Lower leg skin (tissue), 3 donors: ENCODE measurements at regions not wholly inside any gene's neighbourhood (a gene's known extent, or its start where the extent isn't known, plus 50 kb on each side); places are given as distances from the start of the nearest gene placed in this dataset.

Experiments
- CTCF ChIP-seq, 3 donors: fragments of 450-650 bp; IDR thresholded peaks; one replicate each; pipeline ENCODE4 v1.5.1; 2016; ENCODE audit warnings: antibody characterized with exemption in 3 of 3, mild to moderate bottlenecking in 3 of 3, moderate library complexity in 2 of 3
- POLR2A ChIP-seq, 2 donors: fragments of 450-650 bp; IDR thresholded peaks; one replicate each; pipeline ENCODE4 v1.6.1; 2016 to 2017; ENCODE audit warnings: antibody characterized with exemption in 2 of 2, mild to moderate bottlenecking in 1 of 2, moderate library complexity in 1 of 2

GRCh38 chr13:83223546-83223945 is 658.7 kb downstream of the SLITRK1 start:
- TF ChIP-seq CTCF (IDR thresholded peaks at IDR 0.05) (no peak), POLR2A (IDR thresholded peaks at IDR 0.05) (no peak)
